HepG2 (cell line): ENCODE measurements at regions not wholly inside any gene's neighbourhood (a gene's known extent, or its start where the extent isn't known, plus 50 kb on each side); places are given as distances from the start of the nearest gene placed in this dataset.

Source experiments
- ARNT ChIP-seq: fragments of 450-650 bp; IDR thresholded peaks from 2 replicates; pipeline ENCODE4 v1.6.1; 2017
- CHCHD3 ChIP-seq: sonication (generic); formaldehyde crosslinking; IDR thresholded peaks from 2 replicates; pipeline ENCODE4 v1.8.0; 2022; ENCODE audit warnings: mild to moderate bottlenecking, missing genetic modification reagents, moderate library complexity
- ERF ChIP-seq: IDR thresholded peaks from 2 replicates; pipeline ENCODE4 v1.6.1; 2018; ENCODE audit warnings: missing biosample characterization, missing genetic modification reagents
- EZH2 ChIP-seq: conservative IDR thresholded peaks from 2 replicates; pipeline ENCODE4 v1.6.1; 2012; ENCODE audit warnings: mild to moderate bottlenecking, low read depth, low read length, moderate library complexity
- JUND ChIP-seq: sonication (generic); formaldehyde crosslinking; IDR thresholded peaks from 2 replicates; pipeline ENCODE4 v1.8.0; 2022; ENCODE audit warnings: mild to moderate bottlenecking, missing genetic modification reagents
- KLF12 ChIP-seq: sonication (generic); formaldehyde crosslinking; IDR thresholded peaks from 2 replicates; pipeline ENCODE4 v1.4.0; 2020; ENCODE audit warnings: missing genetic modification reagents, borderline replicate concordance
- POLR2AphosphoS5 ChIP-seq: IDR thresholded peaks from 2 replicates; pipeline ENCODE4 v1.6.1; 2012; ENCODE audit warnings: low read depth, low read length
- REST ChIP-seq, 2 experiments: IDR thresholded peaks; 2 replicates each; pipeline ENCODE4 v1.6.1; 2011 to 2012; ENCODE audit warnings: low read length in 2 of 2, borderline replicate concordance in 1 of 2, low read depth in 1 of 2, mild to moderate bottlenecking in 1 of 2, moderate library complexity in 1 of 2
- SUZ12 ChIP-seq: fragments of 150-350 bp; IDR thresholded peaks from 2 replicates; pipeline ENCODE4 v1.6.1; 2014; ENCODE audit warnings: low read depth, low read length
- ZNF33B ChIP-seq: sonication (generic); formaldehyde crosslinking; IDR thresholded peaks from 2 replicates; pipeline ENCODE4 v1.5.1; 2020; ENCODE audit warnings: mild to moderate bottlenecking, missing genetic modification reagents
- ZNF639 ChIP-seq: conservative IDR thresholded peaks from 2 replicates; pipeline ENCODE4 v1.6.1; 2018; ENCODE audit warnings: missing genetic modification reagents
- ZNF788 ChIP-seq: sonication (generic); formaldehyde crosslinking; IDR thresholded peaks from 2 replicates; pipeline ENCODE4 v1.5.0; 2020; ENCODE audit warnings: mild to moderate bottlenecking, missing genetic modification reagents, borderline replicate concordance
- TF ChIP-seq, protein P1 (sequence below): sonication (generic); formaldehyde crosslinking; IDR thresholded peaks from 2 replicates; pipeline ENCODE4 v1.5.0; 2020; ENCODE audit warnings: mild to moderate bottlenecking, missing genetic modification reagents, moderate library complexity

DNA sequence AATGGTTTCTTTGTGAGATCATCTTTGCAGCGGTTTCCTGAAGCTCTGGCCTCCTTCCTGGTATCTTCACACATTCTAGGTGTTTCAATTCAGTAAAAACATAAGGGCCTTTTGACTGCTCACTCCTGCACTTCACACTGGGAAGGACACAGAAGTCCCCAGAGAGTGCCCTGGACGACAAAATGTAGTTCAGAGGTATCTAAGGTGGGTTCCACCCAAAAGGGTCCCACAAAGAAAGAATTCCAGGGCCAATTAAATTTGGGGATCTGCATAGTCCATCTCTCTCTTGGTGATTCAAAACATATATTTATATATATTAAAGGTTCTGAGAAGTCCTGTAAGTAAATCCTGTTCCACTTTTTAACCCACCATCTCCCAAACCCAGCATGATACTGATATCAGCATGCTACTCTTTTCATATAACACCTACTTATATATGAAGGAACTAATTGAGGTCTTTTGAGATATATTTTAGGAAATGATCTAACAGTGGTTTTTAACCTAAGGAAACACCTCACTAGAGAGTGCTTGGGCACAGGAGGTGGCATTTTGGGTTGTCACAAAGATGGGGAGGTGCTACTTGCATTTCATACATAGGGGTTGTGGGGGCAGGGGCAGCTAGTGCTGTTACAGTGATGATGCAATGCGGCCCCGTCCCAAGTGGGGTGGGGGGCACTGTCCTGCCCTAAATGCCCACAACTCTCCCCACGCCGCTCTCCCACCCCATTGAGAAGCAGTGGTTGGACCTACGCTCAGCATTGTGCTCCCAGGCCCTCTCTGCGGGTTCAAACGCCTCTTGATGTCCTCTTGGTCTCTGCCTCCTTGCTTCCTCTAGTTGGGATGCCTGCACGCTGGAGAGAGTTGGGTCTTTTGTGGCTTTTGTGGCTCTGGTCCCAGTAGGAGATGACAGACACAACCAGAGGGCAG, 109.4 kb downstream of the ARF6 start:
- TF ChIP-seq KLF12 (CRISPR knock-in tag) (no peak), ERF (CRISPR knock-in tag) (no peak), JUND (no peak), CHCHD3 (CRISPR knock-in tag) (no peak), POLR2AphosphoS5 (no peak), EZH2 (no peak), ZNF33B (CRISPR knock-in tag) (no peak), ZNF639 (CRISPR knock-in tag) (no peak), REST (IDR thresholded peaks at IDR 0.05; ENCODE audit: borderline replicate concordance in 1 of 2, low read depth in 1 of 2, low read length in 2 of 2) (no peak), ZNF788 (CRISPR knock-in tag) (no peak), ARNT (no peak), SUZ12 (no peak)
- TF ChIP-seq, protein P1, sequence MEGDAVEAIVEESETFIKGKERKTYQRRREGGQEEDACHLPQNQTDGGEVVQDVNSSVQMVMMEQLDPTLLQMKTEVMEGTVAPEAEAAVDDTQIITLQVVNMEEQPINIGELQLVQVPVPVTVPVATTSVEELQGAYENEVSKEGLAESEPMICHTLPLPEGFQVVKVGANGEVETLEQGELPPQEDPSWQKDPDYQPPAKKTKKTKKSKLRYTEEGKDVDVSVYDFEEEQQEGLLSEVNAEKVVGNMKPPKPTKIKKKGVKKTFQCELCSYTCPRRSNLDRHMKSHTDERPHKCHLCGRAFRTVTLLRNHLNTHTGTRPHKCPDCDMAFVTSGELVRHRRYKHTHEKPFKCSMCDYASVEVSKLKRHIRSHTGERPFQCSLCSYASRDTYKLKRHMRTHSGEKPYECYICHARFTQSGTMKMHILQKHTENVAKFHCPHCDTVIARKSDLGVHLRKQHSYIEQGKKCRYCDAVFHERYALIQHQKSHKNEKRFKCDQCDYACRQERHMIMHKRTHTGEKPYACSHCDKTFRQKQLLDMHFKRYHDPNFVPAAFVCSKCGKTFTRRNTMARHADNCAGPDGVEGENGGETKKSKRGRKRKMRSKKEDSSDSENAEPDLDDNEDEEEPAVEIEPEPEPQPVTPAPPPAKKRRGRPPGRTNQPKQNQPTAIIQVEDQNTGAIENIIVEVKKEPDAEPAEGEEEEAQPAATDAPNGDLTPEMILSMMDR (CRISPR knock-in tag) = no peak
